ENCODE measurements at regions not wholly inside any gene's neighbourhood (a gene's known extent, or its start where the extent isn't known, plus 50 kb on each side); places are given as distances from the start of the nearest gene placed in this dataset.

DNA sequence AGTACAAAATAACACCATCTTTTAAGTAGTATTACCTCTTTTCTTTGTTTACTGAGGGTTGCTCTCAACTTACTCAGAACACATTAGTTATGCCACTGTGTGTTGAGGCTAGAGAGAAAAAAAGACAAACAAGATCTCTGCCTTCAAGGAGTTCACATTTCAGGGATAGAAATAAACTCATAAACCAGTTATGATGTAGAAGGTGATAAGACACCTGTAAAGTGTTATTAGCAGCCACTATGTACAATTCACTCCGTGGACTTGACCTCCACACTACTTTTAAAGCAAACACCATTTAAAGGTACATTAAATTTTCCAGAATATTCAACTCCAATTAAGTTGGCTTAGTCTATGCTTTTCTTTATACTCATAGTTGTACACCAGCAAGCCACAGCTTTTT, 278.0 kb downstream of the PDGFC start:
- no peak overlapping the region for H3K27ac ChIP-seq
- no peaks in the 10 kb centered on the region for H3K27me3 ChIP-seq
- no peak for DNase-seq
- H3K4me3 ChIP-seq: no peak overlapping the region
- no peak for ATAC-seq
- 3 to 8% methylated on average over 1 of the region's 1 CpG for WGBS, 2 donors
- intact Hi-C loops (cut with DNase I): no loop called here
- H3K4me1 ChIP-seq: peaks cover 8% of the 10 kb centered on the region
- no peaks in the 10 kb centered on the region for H3K36me3 ChIP-seq (replicated peaks in 1 of 2; ENCODE audit: insufficient read depth in 1 of 2, low read depth in 2 of 2)
- no peaks in the 10 kb centered on the region for H3K9me3 ChIP-seq
- TF ChIP-seq POLR2A (IDR thresholded peaks at IDR 0.05): no peak
- TF ChIP-seq, protein P1, sequence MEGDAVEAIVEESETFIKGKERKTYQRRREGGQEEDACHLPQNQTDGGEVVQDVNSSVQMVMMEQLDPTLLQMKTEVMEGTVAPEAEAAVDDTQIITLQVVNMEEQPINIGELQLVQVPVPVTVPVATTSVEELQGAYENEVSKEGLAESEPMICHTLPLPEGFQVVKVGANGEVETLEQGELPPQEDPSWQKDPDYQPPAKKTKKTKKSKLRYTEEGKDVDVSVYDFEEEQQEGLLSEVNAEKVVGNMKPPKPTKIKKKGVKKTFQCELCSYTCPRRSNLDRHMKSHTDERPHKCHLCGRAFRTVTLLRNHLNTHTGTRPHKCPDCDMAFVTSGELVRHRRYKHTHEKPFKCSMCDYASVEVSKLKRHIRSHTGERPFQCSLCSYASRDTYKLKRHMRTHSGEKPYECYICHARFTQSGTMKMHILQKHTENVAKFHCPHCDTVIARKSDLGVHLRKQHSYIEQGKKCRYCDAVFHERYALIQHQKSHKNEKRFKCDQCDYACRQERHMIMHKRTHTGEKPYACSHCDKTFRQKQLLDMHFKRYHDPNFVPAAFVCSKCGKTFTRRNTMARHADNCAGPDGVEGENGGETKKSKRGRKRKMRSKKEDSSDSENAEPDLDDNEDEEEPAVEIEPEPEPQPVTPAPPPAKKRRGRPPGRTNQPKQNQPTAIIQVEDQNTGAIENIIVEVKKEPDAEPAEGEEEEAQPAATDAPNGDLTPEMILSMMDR (IDR thresholded peaks at IDR 0.05): no peak

DNA sequence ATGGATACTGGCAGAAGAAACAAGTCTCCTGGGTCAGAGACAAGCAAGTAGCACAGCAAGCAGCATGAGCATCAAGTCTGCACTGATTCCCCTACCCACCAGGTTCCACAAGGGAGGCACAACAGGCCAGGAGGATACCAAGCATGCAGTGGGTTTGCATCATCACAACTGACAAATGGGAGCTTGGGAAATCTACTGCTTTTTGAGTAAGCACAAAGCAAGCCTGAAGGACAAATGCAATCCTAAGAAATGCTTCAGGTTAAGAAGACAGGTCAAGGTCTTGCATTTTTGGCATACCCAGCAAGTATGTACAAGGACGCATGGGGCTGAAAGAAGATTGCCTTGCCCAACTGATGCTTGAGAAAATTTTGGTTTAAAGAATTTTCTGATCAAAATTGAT, 279.6 kb downstream of the PDGFC start:
- Histone ChIP-seq H3K4me1 (peaks cover 8% of the 10 kb centered on the region), H3K27ac (no peak overlapping the region), H3K4me3 (no peak overlapping the region), H3K36me3 (replicated peaks in 1 of 2; ENCODE audit: insufficient read depth in 1 of 2, low read depth in 2 of 2) (no peaks in the 10 kb centered on the region), H3K27me3 (no peaks in the 10 kb centered on the region), H3K9me3 (no peaks in the 10 kb centered on the region)
- TF ChIP-seq POLR2A (IDR thresholded peaks at IDR 0.05): no peak
- TF ChIP-seq, protein P1 (IDR thresholded peaks at IDR 0.05): no peak
- ATAC-seq (no peak), DNase-seq (no peak)
- intact Hi-C loops (cut with DNase I): no loop called here
- 47 to 57% methylated on average over 1 of the region's 1 CpG for WGBS, 2 donors

DNA sequence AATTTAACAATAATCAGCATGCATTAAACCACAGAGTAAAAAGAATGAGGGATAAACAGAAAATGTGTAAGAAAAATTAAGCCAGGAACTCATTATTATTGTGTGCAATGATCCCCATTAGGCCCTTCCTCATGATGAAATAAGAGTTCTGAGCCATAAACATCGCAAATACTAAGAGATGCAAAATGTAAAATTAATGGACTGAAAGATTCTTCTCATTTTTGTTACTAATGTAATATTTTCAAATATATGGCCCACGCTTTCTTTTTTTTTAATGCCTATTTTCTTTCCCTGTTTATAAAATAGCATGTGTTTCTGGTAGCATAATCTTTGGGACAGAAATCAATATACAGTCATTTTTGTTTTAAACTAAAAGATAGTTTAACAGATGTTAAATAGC, 281.0 kb downstream of the PDGFC start:
- no peak for ATAC-seq
- TF ChIP-seq POLR2A (IDR thresholded peaks at IDR 0.05): no peak
- TF ChIP-seq, protein P1 (IDR thresholded peaks at IDR 0.05): no peak
- peaks cover 8% of the 10 kb centered on the region for H3K4me1 ChIP-seq
- WGBS, 2 donors: 90 to 92% methylated on average over 2 of the region's 2 CpGs
- no peaks in the 10 kb centered on the region for H3K9me3 ChIP-seq
- no peaks in the 10 kb centered on the region for H3K36me3 ChIP-seq (replicated peaks in 1 of 2; ENCODE audit: insufficient read depth in 1 of 2, low read depth in 2 of 2)
- H3K4me3 ChIP-seq: no peak overlapping the region
- DNase-seq: no peak
- intact Hi-C loops (cut with DNase I): no loop called here
- H3K27ac ChIP-seq: no peak overlapping the region
- H3K27me3 ChIP-seq: no peaks in the 10 kb centered on the region

DNA sequence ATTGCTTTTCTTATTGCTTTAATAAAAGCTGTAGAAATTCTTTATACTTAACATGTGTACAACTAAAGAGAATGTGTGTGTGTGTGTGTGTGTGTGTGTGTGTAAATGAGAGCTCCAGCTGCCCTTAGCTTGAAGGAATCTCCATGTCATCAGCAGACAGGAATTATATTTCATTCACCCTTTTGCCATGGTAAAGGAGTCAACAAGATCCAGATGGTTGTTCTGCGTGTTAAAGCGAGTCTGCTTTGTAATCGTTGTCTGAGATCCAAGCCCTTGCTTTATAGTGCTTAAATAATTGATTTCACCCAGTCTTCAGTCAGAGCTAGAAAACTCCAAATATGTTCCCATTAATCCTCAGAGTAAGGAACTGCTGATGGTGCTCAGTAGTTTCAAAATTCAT, 285.5 kb downstream of the PDGFC start:
- DNase-seq (no peak), ATAC-seq (no peak)
- TF ChIP-seq, protein P1 (IDR thresholded peaks at IDR 0.05): no peak
- no peak for TF ChIP-seq POLR2A (IDR thresholded peaks at IDR 0.05)
- no peaks in the 10 kb centered on the region for H3K27me3 ChIP-seq
- no peaks in the 10 kb centered on the region for H3K9me3 ChIP-seq
- 38 to 64% methylated on average over 3 of the region's 3 CpGs for WGBS, 2 donors
- no peaks in the 10 kb centered on the region for H3K36me3 ChIP-seq (replicated peaks in 1 of 2; ENCODE audit: insufficient read depth in 1 of 2, low read depth in 2 of 2)
- H3K4me3 ChIP-seq: no peak overlapping the region
- intact Hi-C loops (cut with DNase I): no loop called here
- no peak overlapping the region for H3K27ac ChIP-seq
- no peaks in the 10 kb centered on the region for H3K4me1 ChIP-seq

DNA sequence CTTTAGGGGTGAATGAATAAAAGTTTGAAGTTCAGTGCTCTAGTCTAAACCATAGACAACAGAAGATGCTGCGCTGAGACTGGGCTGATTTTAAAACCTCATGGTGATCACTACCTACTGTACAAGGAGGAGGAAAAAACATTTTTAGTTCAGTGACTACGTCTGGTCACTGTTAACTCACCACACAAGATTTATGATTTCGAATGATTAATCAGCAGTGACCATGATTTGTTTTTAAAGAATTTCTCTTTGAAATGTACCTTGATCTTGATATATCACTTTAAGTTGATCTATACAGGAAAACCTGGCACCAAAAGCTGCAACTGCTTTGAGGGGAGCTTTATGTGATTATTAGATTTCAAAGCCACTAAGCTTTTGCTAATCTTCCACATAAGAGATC, 286.3 kb downstream of the PDGFC start:
- TF ChIP-seq POLR2A (IDR thresholded peaks at IDR 0.05): no peak
- TF ChIP-seq, protein P1 (IDR thresholded peaks at IDR 0.05): no peak
- H3K4me1 ChIP-seq: no peaks in the 10 kb centered on the region
- no peaks in the 10 kb centered on the region for H3K27me3 ChIP-seq
- intact Hi-C loops (cut with DNase I): no loop called here
- no peak overlapping the region for H3K27ac ChIP-seq
- H3K9me3 ChIP-seq: no peaks in the 10 kb centered on the region
- H3K4me3 ChIP-seq: no peak overlapping the region
- no peaks in the 10 kb centered on the region for H3K36me3 ChIP-seq (replicated peaks in 1 of 2; ENCODE audit: insufficient read depth in 1 of 2, low read depth in 2 of 2)
- no peak for DNase-seq
- 58% methylated on average over 3 of the region's 3 CpGs for WGBS, 2 donors
- ATAC-seq: no peak

Measured in body of pancreas (tissue), 4 donors.